ENCODE measurements at regions not wholly inside any gene's neighbourhood (a gene's known extent, or its start where the extent isn't known, plus 50 kb on each side); places are given as distances from the start of the nearest gene placed in this dataset.

DNA sequence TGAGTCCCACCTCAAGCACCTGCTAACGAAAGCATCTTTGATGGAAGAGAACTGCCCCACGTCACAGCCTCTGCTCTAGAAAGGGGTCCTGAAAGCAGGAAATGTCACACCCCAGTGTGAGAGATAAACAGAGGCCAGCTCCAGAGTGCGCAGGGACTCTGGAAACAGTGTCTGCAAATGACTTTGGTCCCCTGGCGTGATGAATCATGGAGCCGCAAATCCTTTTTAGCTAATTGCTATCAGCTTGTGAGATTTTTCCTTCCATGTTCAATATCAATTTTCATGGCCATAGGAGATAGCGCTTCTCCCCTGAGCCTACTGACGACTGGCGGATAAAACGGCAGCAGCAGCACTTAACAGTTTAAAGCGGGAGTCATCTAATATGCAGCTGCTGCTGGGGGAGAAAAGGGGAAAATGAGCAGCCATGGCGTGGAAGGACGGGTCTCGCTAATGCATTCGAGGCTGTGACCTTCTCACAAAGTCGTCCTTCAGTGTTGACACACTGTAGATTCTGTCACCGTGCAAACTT lies 209.6 kb upstream of the IRX1 start:
- TF ChIP-seq CTCF (IDR thresholded peaks at IDR 0.05 in 2 of 3, conservative IDR thresholded peaks at IDR 0.05 in 1 of 3; ENCODE audit: control insufficient read depth in 2 of 3, extremely low read depth in 1 of 3, insufficient read depth in 1 of 3, low read depth in 3 of 3, low read length in 3 of 3), result no peak
- TF ChIP-seq HDGF (IDR thresholded peaks at IDR 0.05), result no peak
